Ascending aorta (tissue), 2 donors: ENCODE measurements at regions not wholly inside any gene's neighbourhood (a gene's known extent, or its start where the extent isn't known, plus 50 kb on each side); places are given as distances from the start of the nearest gene placed in this dataset.

Experiments used
- DNase-seq, 2 donors: peaks; one replicate each; pipeline ENCODE4 v3.0.0-alpha.2; 2019; ENCODE audit warnings: low spot score in 2 of 2
- H3K27ac ChIP-seq, 2 donors: fragments of 200-600 bp; sonication (generic); one replicate each; pipeline ENCODE4 v1.5.1; 2016 to 2017; ENCODE audit warnings: mild to moderate bottlenecking in 1 of 2
- H3K27me3 ChIP-seq: fragments of 200-600 bp; sonication (generic); one replicate; pipeline ENCODE4 v1.5.1; 2017
- H3K36me3 ChIP-seq, 2 donors: fragments of 200-600 bp; sonication (generic); one replicate each; pipeline ENCODE4 v1.5.1; 2016
- H3K4me1 ChIP-seq, 2 donors: fragments of 200-600 bp; sonication (generic); one replicate each; pipeline ENCODE4 v1.5.1; 2016 to 2017; ENCODE audit warnings: mild to moderate bottlenecking in 1 of 2
- H3K4me3 ChIP-seq, 2 donors: fragments of 200-600 bp; sonication (generic); one replicate each; pipeline ENCODE4 v1.5.1; 2016 to 2017; ENCODE audit warnings: mild to moderate bottlenecking in 1 of 2
- H3K9me3 ChIP-seq, 2 donors: fragments of 200-600 bp; sonication (generic); one replicate each; pipeline ENCODE4 v1.5.1; 2016
- intact Hi-C: fragments of 100-400 bp; cut with DNase I; formaldehyde crosslinking; loops from one replicate; pipeline ENCODE4 v1.15.1; 2023
- TF ChIP-seq, protein P1 (sequence below), 3 experiments: fragments of 200-600 bp in 2 of 3; fragments of 450-650 bp in 1 of 3; sonication (generic) in 2 of 3; IDR thresholded peaks; one replicate each; pipeline ENCODE4 v1.5.1; 2016 to 2019; ENCODE audit warnings: antibody characterized with exemption in 3 of 3, mild to moderate bottlenecking in 1 of 3, moderate library complexity in 1 of 3

DNA sequence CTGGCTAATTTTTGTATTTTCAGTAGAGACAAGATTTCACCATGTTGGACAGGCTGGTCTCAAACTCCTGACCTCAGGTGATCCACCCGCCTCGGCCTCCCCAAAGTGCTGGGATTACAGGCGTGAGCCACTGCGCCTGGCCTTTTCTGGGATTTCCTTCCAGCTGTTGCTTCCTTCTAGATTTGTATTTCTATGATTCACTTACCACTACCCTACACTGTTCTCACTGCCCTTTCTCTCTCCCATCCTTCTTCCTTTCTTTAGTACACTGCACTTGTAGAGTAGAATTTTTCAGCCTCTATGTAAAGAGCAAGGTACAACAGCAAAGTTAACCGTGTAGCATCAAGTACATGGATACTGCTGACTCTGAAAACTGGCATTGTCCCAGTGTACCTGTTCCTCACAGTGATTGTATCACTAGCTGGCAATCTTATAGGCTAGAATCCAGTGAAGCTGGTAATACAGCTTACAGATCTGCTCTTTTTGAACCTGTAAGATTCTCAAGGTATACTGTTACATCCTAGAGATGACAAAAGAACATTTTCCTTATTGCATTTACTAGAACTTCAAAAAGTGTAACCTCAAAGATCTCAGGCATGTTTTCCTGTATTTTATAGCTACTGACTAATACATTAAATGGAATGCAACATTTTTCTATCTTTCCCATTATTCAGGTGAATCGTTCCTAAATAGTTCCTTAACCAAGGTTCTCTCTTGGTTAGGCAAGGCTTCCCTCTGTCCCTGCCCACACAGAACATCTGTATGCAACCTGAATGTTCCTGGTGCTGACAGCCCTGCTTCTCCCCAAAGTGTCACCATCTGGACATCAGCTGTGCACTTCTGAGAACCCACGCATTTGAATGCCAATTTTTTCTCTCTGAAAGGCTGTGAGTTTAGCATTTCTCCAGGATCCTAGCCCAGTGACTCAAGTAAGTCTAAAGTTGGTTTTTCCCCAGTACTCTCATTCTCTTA lies 74.1 kb upstream of the RAP2B start:
- H3K36me3 ChIP-seq: no peaks in the 10 kb centered on the region
- H3K4me1 ChIP-seq: no peaks in the 10 kb centered on the region
- no peak for DNase-seq
- intact Hi-C loops: no loop called here
- TF ChIP-seq, protein P1, sequence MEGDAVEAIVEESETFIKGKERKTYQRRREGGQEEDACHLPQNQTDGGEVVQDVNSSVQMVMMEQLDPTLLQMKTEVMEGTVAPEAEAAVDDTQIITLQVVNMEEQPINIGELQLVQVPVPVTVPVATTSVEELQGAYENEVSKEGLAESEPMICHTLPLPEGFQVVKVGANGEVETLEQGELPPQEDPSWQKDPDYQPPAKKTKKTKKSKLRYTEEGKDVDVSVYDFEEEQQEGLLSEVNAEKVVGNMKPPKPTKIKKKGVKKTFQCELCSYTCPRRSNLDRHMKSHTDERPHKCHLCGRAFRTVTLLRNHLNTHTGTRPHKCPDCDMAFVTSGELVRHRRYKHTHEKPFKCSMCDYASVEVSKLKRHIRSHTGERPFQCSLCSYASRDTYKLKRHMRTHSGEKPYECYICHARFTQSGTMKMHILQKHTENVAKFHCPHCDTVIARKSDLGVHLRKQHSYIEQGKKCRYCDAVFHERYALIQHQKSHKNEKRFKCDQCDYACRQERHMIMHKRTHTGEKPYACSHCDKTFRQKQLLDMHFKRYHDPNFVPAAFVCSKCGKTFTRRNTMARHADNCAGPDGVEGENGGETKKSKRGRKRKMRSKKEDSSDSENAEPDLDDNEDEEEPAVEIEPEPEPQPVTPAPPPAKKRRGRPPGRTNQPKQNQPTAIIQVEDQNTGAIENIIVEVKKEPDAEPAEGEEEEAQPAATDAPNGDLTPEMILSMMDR (IDR thresholded peaks at IDR 0.05): no peak
- no peak overlapping the region for H3K27ac ChIP-seq
- H3K27me3 ChIP-seq: no peaks in the 10 kb centered on the region
- H3K4me3 ChIP-seq: no peak overlapping the region
- H3K9me3 ChIP-seq: no peaks in the 10 kb centered on the region

DNA sequence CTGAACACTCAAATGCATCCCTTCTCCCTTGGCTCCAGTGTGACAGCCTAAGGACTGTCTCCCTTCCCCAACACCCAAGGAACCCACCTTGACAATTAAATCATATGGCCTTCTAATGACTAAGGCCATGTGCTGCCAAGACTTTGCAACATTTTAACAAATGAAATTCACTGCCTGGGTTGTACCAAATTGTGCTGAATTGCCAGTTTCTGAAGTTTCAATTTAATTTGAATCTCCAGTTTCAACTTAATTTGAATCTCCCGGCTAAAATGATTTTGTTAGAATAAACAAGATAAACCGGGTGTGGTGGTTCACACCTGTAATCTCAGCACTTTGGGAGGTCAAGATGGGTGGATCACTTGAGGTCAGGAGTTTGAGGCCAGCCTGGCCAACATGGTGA lies 72.4 kb upstream of the RAP2B start:
- no peaks in the 10 kb centered on the region for H3K36me3 ChIP-seq
- H3K27me3 ChIP-seq: no peaks in the 10 kb centered on the region
- intact Hi-C loops: no loop called here
- H3K9me3 ChIP-seq: no peaks in the 10 kb centered on the region
- DNase-seq: no peak
- H3K4me3 ChIP-seq: no peak overlapping the region
- no peaks in the 10 kb centered on the region for H3K4me1 ChIP-seq
- TF ChIP-seq, protein P1 (IDR thresholded peaks at IDR 0.05): no peak
- no peak overlapping the region for H3K27ac ChIP-seq

DNA sequence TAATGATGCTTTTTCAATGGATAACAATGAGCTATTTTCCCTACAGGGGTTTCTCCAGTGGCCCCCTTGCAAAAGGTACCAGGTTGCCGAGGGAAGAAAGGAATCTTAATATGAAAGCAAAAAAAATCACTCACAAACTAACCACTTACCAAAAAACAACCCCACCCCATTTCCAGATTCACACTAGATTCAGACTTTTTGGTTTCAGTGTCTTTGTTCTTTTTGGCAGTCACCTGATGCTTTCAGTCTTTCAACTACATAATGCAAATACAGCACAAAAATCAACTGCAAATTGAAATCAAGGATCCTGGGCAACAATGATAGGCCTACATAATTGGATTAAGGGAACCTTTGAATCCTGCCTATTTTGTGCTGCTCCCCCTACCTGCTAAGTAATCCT lies 71.1 kb upstream of the RAP2B start:
- no peak overlapping the region for H3K4me3 ChIP-seq
- TF ChIP-seq, protein P1 (IDR thresholded peaks at IDR 0.05): no peak
- H3K9me3 ChIP-seq: no peaks in the 10 kb centered on the region
- no peaks in the 10 kb centered on the region for H3K36me3 ChIP-seq
- no peaks in the 10 kb centered on the region for H3K27me3 ChIP-seq
- no peak for DNase-seq
- no peak overlapping the region for H3K27ac ChIP-seq
- no peaks in the 10 kb centered on the region for H3K4me1 ChIP-seq
- intact Hi-C loops: no loop called here

DNA sequence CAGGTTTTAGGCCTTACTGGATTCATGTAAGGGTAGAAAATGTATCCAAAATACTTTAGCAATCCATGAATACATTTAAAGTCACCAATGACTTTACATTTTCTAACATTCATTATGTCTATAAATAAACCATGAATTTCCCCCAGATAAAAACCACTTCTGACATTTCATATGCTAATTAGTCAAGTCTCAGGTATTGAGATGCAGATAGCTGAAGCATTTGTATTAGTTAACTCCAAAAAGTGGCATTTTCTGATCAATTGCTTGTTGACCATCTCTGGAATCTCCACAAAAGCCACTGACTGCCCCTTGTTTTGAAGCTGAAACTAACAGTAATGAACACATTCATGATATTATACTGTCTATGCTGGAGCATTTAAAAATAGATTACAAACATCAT lies 68.4 kb upstream of the RAP2B start:
- no peaks in the 10 kb centered on the region for H3K9me3 ChIP-seq
- H3K4me1 ChIP-seq: no peaks in the 10 kb centered on the region
- no peak overlapping the region for H3K27ac ChIP-seq
- H3K4me3 ChIP-seq: no peak overlapping the region
- no peak for DNase-seq
- TF ChIP-seq, protein P1 (IDR thresholded peaks at IDR 0.05): no peak
- no peaks in the 10 kb centered on the region for H3K36me3 ChIP-seq
- H3K27me3 ChIP-seq: no peaks in the 10 kb centered on the region
- intact Hi-C loops: no loop called here

DNA sequence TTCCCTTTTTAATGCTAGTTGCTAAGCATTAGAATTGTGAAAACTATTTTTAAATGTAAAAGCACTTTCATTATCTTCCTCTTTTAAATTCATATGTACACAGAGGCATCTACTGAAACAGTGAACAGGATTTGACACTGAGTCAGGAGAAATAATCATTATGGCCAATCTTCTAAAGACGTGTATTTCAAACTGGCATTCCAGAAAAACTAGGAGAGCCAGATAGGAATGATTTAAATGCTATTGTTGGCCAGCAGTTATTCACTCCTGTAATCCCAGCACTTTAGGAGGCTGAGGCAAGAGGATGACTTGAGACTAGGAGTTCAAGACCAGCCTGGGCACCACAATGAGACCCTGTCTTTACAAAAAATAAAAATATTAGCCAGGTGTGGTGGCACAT lies 67.6 kb upstream of the RAP2B start:
- intact Hi-C loops: no loop called here
- Histone ChIP-seq H3K4me3 (no peak overlapping the region), H3K27me3 (no peaks in the 10 kb centered on the region), H3K27ac (no peak overlapping the region), H3K36me3 (no peaks in the 10 kb centered on the region), H3K4me1 (no peaks in the 10 kb centered on the region), H3K9me3 (no peaks in the 10 kb centered on the region)
- TF ChIP-seq, protein P1 (IDR thresholded peaks at IDR 0.05): no peak
- DNase-seq: no peak
